Stimulated activated CD4-positive, alpha-beta T cell treated with anti-CD3 and anti-CD28 coated beads, Interleukin-12 subunit alpha, Interleukin-12 subunit beta, amount 100 ng/mL, for 48 hours (primary cell): ENCODE measurements at regions not wholly inside any gene's neighbourhood (a gene's known extent, or its start where the extent isn't known, plus 50 kb on each side); places are given as distances from the start of the nearest gene placed in this dataset.

Experiments used
- DNase-seq, 3 donors: peaks; one replicate each; pipeline ENCODE4 v3.0.0-alpha.2; 2020; ENCODE audit warnings: low read depth in 2 of 3, low spot score in 1 of 3

DNA sequence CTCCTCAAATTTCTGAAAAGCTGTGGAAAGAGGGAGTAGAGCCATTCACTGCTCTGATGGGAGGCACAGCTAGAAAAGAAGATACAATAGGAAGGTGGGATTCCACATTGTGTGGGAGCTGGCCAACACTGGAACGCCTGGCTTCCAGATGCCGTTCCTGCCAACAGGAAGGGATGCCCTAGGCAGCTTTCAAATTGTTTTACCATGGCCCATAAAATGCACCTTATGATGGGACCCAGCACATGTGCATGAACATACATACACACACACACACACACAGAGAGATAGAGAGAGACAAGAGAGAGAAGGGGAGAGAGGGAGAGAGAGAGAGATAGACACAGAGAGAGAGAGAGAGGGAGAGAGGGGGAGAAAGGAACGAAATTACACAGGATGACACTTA is 86.1 kb upstream of the BZW1 start:
- DNase-seq, result no peak

GRCh38 chr2:200728630-200729029 is 83.1 kb upstream of the BZW1 start:
- DNase-seq, result no peak

DNA sequence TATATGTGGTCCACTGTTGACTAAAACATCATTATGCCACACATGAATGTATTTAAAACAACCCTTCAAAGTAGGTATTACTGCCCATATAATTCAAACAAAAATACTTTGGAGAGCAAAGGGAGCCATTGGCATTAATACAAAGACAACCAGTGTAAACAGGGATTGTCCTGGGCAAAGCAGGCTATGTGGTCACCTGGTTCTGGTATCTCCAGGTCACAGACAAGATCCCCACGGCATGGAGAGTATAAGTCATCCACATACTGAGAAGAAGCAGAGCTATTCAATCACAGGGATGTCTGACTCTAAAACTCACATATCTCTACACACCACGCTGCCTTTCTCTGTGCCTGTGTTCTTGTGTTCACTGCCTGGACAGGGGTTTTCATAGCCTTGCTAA is 81.4 kb upstream of the BZW1 start:
- DNase-seq, result no peak

GRCh38 chr2:200730960-200731359 is 80.8 kb upstream of the BZW1 start:
- no peak for DNase-seq

DNA sequence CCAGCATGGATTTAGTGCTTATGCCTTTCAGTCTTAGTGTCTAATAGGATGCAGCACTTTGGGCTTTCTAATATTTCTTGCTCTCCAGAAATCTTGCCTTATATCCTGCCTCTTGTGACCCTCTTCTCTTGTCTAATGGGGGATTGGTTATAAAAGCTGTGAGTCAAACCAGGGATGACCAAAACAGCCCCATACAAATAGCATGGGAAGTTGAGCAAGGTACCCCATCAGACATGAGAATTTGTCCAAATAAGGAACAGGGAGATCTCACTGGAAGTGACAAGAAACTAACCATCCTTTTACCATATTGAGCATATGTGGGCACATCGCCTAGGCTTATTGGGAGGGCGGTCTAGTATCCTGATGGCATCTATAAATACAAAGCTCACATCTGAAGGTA is 78.8 kb upstream of the BZW1 start:
- no peak for DNase-seq

DNA sequence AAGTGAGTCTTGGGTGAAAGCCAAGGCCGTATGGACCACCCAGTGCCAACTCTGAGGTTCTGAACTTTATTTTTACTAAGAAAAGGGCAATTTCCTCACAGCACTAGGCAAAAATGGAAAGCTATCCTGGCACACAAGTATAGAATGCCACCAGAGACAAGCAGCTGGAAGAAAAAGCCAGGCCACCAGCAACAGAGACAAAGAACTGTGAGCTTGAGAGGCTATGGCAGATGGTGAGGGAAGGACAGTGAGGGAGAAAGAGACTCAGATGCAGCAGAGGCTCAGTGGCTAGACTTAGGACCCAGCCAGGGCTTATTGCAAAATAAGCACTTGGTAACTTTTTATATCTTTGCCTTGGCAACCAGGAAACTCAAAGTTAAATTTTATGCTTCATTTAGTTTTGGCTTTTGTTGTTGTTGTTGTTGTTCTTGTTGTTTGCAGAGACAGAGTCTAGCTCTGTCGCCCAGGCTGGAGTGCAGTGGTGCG is 78.0 kb upstream of the BZW1 start:
- no peak for DNase-seq

- DNase-seq, result peak in 2 of 3 donors; percentile 8 to 24
These were observed 76.6 kb upstream of the BZW1 start for GRCh38 chr2:200735061-200735460.

- no peak for DNase-seq
These were observed 75.0 kb upstream of the BZW1 start for GRCh38 chr2:200736646-200737274.

DNA sequence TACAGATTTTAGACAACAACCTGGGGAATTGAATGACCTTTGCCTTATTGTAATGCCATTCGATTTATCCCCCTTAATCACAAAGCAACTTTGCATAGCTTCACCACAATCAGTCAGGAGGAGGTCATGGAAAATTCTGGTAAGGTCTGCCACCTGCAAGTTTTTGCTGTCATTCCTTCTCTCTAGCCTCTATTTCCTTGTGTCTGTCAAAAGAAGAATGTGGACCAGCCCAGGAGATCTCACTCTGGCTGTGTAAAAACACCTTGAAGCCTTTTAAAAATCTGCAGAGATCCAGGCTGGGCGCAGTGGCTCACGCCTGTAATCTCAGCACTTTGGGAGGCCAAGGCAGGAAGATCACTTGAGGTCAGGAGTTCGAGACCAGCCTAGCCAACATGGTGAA is 74.1 kb upstream of the BZW1 start:
- no peak for DNase-seq

GRCh38 chr2:200738590-200738989 is 73.1 kb upstream of the BZW1 start:
- DNase-seq, result no peak

GRCh38 chr2:200740907-200741306 is 70.8 kb upstream of the BZW1 start:
- no peak for DNase-seq

DNA sequence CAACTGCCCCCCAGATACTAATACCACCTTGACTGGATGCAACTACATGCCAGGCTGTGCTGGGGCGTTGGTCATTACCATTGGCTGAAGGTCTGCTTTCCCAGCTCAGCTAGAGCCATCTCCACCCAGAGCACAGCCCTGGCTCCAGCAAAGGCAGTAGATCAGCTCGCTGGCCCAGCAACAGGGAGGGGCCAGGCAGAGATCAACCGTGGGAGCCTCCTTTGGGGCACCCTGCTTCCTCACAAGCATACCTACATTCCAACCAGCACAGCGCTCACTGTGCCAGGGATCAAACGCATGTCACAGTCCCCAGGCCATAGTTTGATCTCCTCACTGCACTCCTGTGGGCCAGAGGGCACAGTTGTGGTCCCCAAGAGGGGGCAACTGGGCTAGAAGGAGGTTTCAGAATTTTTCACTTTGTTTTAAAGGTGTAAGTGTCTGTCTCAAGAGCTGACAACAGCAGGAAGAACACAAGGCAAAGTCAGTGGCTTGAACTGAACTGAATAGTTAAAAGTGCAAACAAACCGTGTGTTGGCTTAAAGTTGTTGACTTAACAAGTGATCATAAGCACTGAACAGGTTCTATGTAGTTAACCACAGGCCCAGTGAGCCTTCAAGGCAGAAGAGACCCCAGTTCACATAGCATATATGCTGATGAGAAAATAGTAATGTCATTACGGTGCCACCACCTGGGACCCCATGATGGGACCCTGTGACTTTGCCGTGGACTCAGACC is 70.1 kb upstream of the BZW1 start:
- no peak for DNase-seq

DNA sequence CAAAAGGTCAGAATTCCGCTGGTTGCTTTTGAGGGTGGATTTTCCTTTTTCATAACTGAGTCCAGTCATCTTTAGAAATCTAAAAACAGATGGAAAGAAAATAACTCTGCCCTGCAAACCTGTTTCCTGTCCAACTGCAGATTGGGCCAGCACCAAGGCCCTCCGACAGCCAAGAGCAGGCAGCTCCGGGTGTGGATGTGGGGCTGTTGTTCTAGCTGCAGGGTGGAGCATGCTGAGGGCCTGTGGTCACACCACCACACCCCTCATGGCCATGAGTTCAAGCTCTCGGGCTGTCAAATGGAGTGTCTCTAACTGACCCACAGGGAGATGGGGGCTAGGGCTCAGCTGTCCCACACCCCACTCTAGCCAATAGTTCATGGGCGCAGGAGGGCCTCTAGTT is 69.3 kb upstream of the BZW1 start:
- no peak for DNase-seq

DNA sequence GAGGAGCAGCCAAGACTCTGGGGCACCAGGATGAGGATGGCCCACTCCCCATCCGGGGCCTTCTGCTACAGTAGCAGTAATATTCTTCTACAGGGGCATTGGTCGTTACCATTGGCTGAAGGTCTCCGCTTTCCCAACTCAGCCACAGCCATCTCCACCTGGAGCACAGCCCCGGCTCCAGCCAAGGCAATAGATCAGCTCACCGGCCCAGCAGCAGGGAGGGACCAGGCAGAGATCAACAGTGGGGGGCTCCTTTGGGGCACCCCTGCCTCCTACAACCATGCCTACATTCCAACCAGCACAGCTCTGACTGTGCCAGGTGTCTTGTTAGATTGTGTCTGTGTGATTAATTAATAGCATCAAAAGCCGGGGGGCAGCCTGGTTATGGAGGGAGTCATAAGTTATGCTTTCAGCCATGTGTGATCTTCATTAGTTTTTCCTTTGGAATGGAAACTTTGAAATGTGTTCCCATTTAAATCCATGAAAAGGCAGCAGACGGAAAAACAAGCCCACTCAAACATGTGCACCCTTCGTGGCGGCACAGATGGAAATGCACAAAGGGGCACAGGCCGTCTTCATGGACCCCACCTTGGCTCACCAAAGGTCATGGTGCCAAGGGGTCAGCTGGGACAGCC is 68.6 kb upstream of the BZW1 start:
- no peak for DNase-seq

- DNase-seq, result no peak
These were observed 67.5 kb upstream of the BZW1 start for GRCh38 chr2:200744201-200744602.

DNA sequence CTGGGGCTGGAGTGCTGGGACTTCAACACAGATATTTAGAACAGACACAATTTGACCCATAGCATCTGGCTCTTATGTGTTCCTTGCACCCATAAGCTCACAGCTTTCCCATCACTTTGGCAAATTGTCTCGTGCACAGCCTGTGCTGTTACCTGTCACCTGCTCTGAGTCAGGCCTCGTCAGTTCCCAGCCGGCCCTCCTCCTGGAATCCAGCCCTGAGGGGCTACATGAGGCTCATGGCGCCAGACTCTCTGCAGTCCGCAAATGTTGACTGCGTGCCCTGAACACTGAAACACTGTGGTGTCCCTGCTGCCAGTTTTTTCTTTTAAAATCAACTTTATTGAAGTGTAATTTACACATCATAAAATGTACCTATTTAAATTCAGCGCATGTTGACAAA is 65.4 kb upstream of the BZW1 start:
- DNase-seq, result no peak

DNA sequence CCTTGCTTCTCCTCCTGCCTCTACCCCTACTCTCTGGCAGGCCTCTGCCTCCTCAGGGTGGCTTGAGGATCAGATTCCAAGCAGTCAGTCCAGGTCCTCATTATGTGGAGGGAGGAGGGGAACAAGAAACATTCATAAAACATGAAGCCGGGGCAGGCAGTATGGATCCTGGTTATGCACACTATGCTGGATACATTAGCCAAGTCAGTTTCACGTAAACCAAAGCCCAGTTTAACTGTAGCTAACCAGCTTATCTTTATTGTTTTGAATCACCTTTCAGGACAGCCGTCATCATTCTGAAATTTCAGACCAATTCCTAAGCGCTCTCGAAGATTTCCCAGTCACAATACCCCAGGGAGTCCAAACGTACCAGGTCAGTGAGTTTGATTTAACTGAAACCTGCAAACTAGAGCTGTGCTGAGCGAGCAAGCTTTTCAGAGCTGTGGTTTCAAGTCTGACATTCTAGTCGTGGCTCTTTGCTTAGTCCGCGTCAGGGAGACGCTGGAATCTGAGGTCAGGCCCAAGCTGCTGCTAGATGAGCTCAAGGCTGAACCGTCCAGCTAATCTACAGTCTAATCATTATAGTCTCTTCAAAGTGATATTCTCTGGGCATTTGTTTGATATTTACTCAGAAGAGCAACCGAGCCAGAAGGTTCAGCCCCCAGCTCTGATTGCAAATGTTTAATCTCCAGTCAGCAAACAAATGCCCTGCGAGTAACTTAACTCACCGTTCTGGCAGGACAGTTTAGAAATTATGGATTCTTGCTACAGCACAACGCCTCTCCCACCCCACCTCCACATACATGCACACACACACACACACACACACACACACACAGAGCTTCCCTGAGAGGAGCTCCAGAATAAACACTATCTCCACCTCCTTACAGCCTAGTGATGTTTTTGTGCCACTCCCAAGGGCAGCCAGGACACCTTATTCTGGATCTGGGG is 63.8 kb upstream of the BZW1 start:
- DNase-seq, result no peak

GRCh38 chr2:200748779-200749178 is 62.9 kb upstream of the BZW1 start:
- no peak for DNase-seq

DNA sequence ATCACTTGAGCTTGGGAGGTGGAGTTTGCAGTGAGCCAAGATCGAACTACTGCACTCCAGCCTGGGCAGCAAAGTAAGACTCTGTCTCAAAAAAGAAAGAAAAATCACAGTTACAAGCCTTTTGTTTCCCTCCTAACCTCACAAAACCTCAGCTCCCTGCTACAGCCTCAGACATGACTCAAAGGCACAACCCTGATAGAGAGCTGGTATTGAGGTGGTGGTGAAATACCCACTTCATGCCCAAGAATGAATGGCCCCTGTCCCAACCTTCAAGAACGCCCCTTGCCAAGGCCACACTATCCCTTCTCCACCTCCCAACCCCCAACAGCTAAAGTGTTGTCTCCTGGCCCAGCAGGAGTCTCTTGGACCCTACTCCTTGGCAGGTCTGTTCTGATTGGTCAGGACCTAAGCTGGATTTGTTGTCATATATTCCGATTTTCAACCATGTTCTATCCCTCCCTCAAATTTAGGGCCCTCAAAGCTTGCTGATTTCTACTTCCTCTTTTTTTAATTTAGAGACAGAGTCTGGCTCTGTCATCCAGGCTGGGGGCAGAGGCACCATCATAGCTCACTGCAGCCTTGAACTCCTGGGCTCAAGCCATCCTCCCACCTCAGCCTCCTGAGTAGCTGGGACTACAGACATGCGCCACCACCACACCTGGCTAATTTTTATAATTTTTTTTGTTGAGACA is 61.9 kb upstream of the BZW1 start:
- DNase-seq, result no peak

DNA sequence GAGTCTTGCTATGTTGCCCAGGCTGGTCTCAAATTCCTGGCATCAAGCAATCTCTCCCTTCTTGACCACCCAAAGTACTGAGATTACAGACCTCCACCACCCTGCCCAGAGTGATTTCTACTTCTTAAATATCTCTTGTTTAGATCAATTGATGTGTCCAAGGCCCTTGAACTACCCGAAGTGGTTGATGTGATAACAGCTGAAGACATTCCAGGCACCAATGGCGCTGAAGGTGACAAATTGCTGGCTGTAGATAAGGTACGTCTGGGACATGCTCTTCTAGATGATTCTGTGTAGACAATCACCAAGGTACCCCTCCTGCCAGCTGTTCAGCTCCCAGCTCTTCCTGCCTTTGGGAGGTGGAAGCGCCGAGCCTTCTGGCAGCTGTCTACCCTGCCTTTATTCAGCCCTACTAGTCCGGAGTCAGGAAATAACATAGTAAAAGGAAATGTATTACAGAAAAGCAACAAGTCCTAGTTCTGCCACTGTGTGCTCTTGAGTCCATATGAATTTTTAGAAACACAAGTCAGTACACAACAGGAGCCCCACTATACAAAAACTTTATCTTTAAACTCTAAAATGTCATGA is 61.3 kb upstream of the BZW1 start:
- DNase-seq, result no peak
